ENCODE measurements at regions not wholly inside any gene's neighbourhood (a gene's known extent, or its start where the extent isn't known, plus 50 kb on each side); places are given as distances from the start of the nearest gene placed in this dataset.

GRCh38 chr7:131627735-131628190 lies 71.3 kb upstream of the PODXL start:
- no peak overlapping the region for H3K4me3 Mint-ChIP-seq
- ChIA-PET POLR2A (no interaction called here), CTCF (no interaction called here)
- H3K27me3 ChIP-seq (replicated peaks in 1 of 4; ENCODE audit: control extremely low read depth in 1 of 4, control insufficient read depth in 3 of 4, insufficient read depth in 4 of 4, low read length in 3 of 4): peaks cover 0 to 2% (median 0%) of the 10 kb centered on the region in 4 experiments
- H3K9ac ChIP-seq (ENCODE audit: low read length): no peak overlapping the region
- H3K27ac ChIP-seq (ENCODE audit: low read length in 2 of 2): no peak overlapping the region
- no peaks in the 10 kb centered on the region for H3K79me2 ChIP-seq (ENCODE audit: control insufficient read depth, insufficient read depth, low read length)
- no peak overlapping the region for H2AFZ ChIP-seq (ENCODE audit: insufficient read depth, low read depth, low read length, poor library complexity, severe bottlenecking)
- no peaks in the 10 kb centered on the region for H3K4me1 ChIP-seq (ENCODE audit: control insufficient read depth in 2 of 2, insufficient read depth in 2 of 2, low read length in 2 of 2)
- intact Hi-C loops (cut with micrococcal nuclease): no loop called here
- H3K36me3 ChIP-seq (replicated peaks in 1 of 2; ENCODE audit: control extremely low read depth in 1 of 2, control insufficient read depth in 1 of 2, extremely low read depth in 1 of 2, insufficient read depth in 2 of 2, low read length in 1 of 2): no peaks in the 10 kb centered on the region
- H3K27me3 Mint-ChIP-seq: peaks cover 35% of the 10 kb centered on the region
- no peak overlapping the region for H3K4me3 ChIP-seq (ENCODE audit: control extremely low read depth in 1 of 5, extremely low read depth in 1 of 5, insufficient read depth in 1 of 5, low read depth in 2 of 5, low read length in 4 of 5)
- H3K9me3 ChIP-seq (ENCODE audit: control extremely low read depth in 1 of 3, control insufficient read depth in 2 of 3, insufficient read depth in 1 of 3, low read length in 2 of 3): peaks cover 0 to 7% (median 0%) of the 10 kb centered on the region in 3 donors
- no peak overlapping the region for H3K27ac Mint-ChIP-seq
- no peaks in the 10 kb centered on the region for H3K4me1 Mint-ChIP-seq
- no peaks in the 10 kb centered on the region for H3K9me3 Mint-ChIP-seq (ENCODE audit: insufficient read depth)
- H3K4me2 ChIP-seq (replicated peaks; ENCODE audit: low read depth, low read length, poor library complexity, severe bottlenecking): no peak overlapping the region
- TF ChIP-seq EZH2 (IDR thresholded peaks at IDR 0.05; ENCODE audit: borderline replicate concordance, insufficient read depth, low read depth, low read length, poor library complexity, severe bottlenecking) (no peak), CTCF (IDR thresholded peaks at IDR 0.05) (no peak)
- ATAC-seq (ENCODE audit: low read depth) (no peak), DNase-seq (no peak)
- WGBS (ENCODE audit: insufficient coverage): 90% methylated on average over 6 of the region's 6 CpGs
- H4K20me1 ChIP-seq (ENCODE audit: control insufficient read depth, insufficient read depth, low read length, poor library complexity, severe bottlenecking): no peaks in the 10 kb centered on the region

DNA sequence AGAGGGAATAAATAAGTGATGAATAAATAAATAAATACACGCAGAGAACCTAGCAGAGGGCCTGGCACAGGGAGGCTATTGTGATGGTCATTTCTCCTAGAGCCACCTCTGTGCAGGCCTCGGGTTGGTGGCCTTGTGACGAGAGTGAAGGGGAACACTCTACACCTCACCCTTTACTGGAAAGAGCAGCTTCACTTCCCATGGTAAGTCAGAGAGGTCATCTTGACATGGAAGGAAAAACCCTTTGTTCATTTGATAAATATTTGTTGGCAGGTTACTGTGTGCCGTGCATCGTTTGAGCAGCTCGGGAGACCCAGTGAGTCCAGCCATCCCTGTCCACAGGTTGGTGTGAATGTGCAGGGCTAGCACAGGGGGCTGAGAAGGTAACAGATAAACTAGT lies 70.2 kb upstream of the PODXL start:
- H3K4me3 Mint-ChIP-seq: no peak overlapping the region
- H2AFZ ChIP-seq (ENCODE audit: insufficient read depth, low read depth, low read length, poor library complexity, severe bottlenecking): no peak overlapping the region
- no peak overlapping the region for H3K4me3 ChIP-seq (ENCODE audit: control extremely low read depth in 1 of 5, extremely low read depth in 1 of 5, insufficient read depth in 1 of 5, low read depth in 2 of 5, low read length in 4 of 5)
- no peaks in the 10 kb centered on the region for H3K4me1 Mint-ChIP-seq
- DNase-seq (no peak), ATAC-seq (ENCODE audit: low read depth) (no peak)
- H3K27ac Mint-ChIP-seq: no peak overlapping the region
- H3K4me1 ChIP-seq (ENCODE audit: control insufficient read depth in 2 of 2, insufficient read depth in 2 of 2, low read length in 2 of 2): no peaks in the 10 kb centered on the region
- peaks cover 28% of the 10 kb centered on the region for H3K27me3 Mint-ChIP-seq
- CTCF ChIA-PET: no interaction called here
- H3K79me2 ChIP-seq (ENCODE audit: control insufficient read depth, insufficient read depth, low read length): no peaks in the 10 kb centered on the region
- no peaks in the 10 kb centered on the region for H3K9me3 Mint-ChIP-seq (ENCODE audit: insufficient read depth)
- peaks cover 0 to 2% (median 0%) of the 10 kb centered on the region in 4 experiments for H3K27me3 ChIP-seq (replicated peaks in 1 of 4; ENCODE audit: control extremely low read depth in 1 of 4, control insufficient read depth in 3 of 4, insufficient read depth in 4 of 4, low read length in 3 of 4)
- intact Hi-C loops (cut with micrococcal nuclease): no loop called here
- H3K27ac ChIP-seq (ENCODE audit: low read length in 2 of 2): no peak overlapping the region
- H3K4me2 ChIP-seq (replicated peaks; ENCODE audit: low read depth, low read length, poor library complexity, severe bottlenecking): no peak overlapping the region
- POLR2A ChIA-PET: no interaction called here
- H3K9ac ChIP-seq (ENCODE audit: low read length): no peak overlapping the region
- H3K9me3 ChIP-seq (ENCODE audit: control extremely low read depth in 1 of 3, control insufficient read depth in 2 of 3, insufficient read depth in 1 of 3, low read length in 2 of 3): peaks cover 0 to 7% (median 0%) of the 10 kb centered on the region in 3 donors
- no peaks in the 10 kb centered on the region for H3K36me3 ChIP-seq (replicated peaks in 1 of 2; ENCODE audit: control extremely low read depth in 1 of 2, control insufficient read depth in 1 of 2, extremely low read depth in 1 of 2, insufficient read depth in 2 of 2, low read length in 1 of 2)
- H4K20me1 ChIP-seq (ENCODE audit: control insufficient read depth, insufficient read depth, low read length, poor library complexity, severe bottlenecking): no peaks in the 10 kb centered on the region
- TF ChIP-seq EZH2 (IDR thresholded peaks at IDR 0.05; ENCODE audit: borderline replicate concordance, insufficient read depth, low read depth, low read length, poor library complexity, severe bottlenecking): no peak
- no peak for TF ChIP-seq CTCF (IDR thresholded peaks at IDR 0.05)
- WGBS (ENCODE audit: insufficient coverage): no CpG with 5 or more reads among the region's 6 CpGs
